ENCODE measurements at regions not wholly inside any gene's neighbourhood (a gene's known extent, or its start where the extent isn't known, plus 50 kb on each side); places are given as distances from the start of the nearest gene placed in this dataset.

- DNase-seq (ENCODE audit: extremely low read depth in 1 of 4, low spot score in 3 of 4) = no peak
- no peak for ATAC-seq
- no TSS peak for BruUV-seq (replicated peaks)
- in situ Hi-C loops (cut with MboI) = no loop called here
- ChIA-PET CTCF (ENCODE audit: low intra/inter-chr PET ratio) (no interaction called here), POLR2A (no interaction called here)
- intact Hi-C loops (cut with micrococcal nuclease) = no loop called here
- no peaks in the 10 kb centered on the region for H3K9me1 ChIP-seq (ENCODE audit: control insufficient read depth, insufficient read depth, low read length)
- H3K4me1 ChIP-seq (replicated peaks in 1 of 2; ENCODE audit: control insufficient read depth in 2 of 2, insufficient read depth in 2 of 2, low read length in 2 of 2) = no peaks in the 10 kb centered on the region
- no peaks in the 10 kb centered on the region for H3K27me3 ChIP-seq (ENCODE audit: control insufficient read depth in 2 of 2, insufficient read depth in 2 of 2, low read length in 2 of 2)
- H3K27ac ChIP-seq (ENCODE audit: extremely low read depth, low read depth, low read length) = no peak overlapping the region
- no peaks in the 10 kb centered on the region for H4K20me1 ChIP-seq (replicated peaks; ENCODE audit: control insufficient read depth, insufficient read depth, low read length)
- H3K9ac ChIP-seq (ENCODE audit: insufficient read depth in 1 of 2, low read depth in 2 of 2, low read length in 2 of 2) = no peak overlapping the region
- H2AFZ ChIP-seq (ENCODE audit: low read depth, low read length) = no peak overlapping the region
- FAIRE-seq = no peak
- no peaks in the 10 kb centered on the region for H3K9me3 ChIP-seq (replicated peaks; ENCODE audit: control insufficient read depth, insufficient read depth, low read depth, low read length)
- H3K36me3 ChIP-seq (ENCODE audit: control insufficient read depth, insufficient read depth, low read length) = no peaks in the 10 kb centered on the region
- no peak overlapping the region for H3K4me2 ChIP-seq (ENCODE audit: insufficient read depth, low read length)
- H3K79me2 ChIP-seq (ENCODE audit: control insufficient read depth, insufficient read depth, low read length) = no peaks in the 10 kb centered on the region
- 0% methylated on average over 1 of the region's 1 CpG for WGBS (ENCODE audit: insufficient coverage, low coverage, missing lambda C conversion rate)
- no peak overlapping the region for H3K4me3 ChIP-seq
- TF ChIP-seq RERE (CRISPR knock-in tag; IDR thresholded peaks at IDR 0.05; ENCODE audit: borderline replicate concordance) (no peak), CHAMP1 (IDR thresholded peaks at IDR 0.05) (no peak), MTA3 (IDR thresholded peaks at IDR 0.05; ENCODE audit: borderline replicate concordance) (no peak), L3MBTL2 (IDR thresholded peaks at IDR 0.05) (no peak), GTF2B (IDR thresholded peaks at IDR 0.05; ENCODE audit: extremely low read depth, insufficient read length) (no peak), ZNF583 (CRISPR knock-in tag; IDR thresholded peaks at IDR 0.05) (no peak), ZNF324 (CRISPR knock-in tag; IDR thresholded peaks at IDR 0.05) (no peak), CREBBP (IDR thresholded peaks at IDR 0.05; ENCODE audit: low read depth, low read length) (no peak), SMAD4 (CRISPR knock-in tag; conservative IDR thresholded peaks at IDR 0.05) (no peak), ZNF699 (CRISPR knock-in tag; IDR thresholded peaks at IDR 0.05; ENCODE audit: insufficient replicate concordance) (no peak), GABPB1 (CRISPR knock-in tag; IDR thresholded peaks at IDR 0.05) (no peak), ZNF57 (CRISPR knock-in tag; IDR thresholded peaks at IDR 0.05) (no peak), RBM17 (IDR thresholded peaks at IDR 0.05; ENCODE audit: borderline replicate concordance, low read depth, low read length) (no peak), POLR2AphosphoS2 (IDR thresholded peaks at IDR 0.05; ENCODE audit: low read length) (no peak)
These were observed 127.7 kb upstream of the CAND1 start for GRCh38 chr12:67141296-67142018.

All from K562 (cell line).